ENCODE measurements at regions not wholly inside any gene's neighbourhood (a gene's known extent, or its start where the extent isn't known, plus 50 kb on each side); places are given as distances from the start of the nearest gene placed in this dataset.

DNA sequence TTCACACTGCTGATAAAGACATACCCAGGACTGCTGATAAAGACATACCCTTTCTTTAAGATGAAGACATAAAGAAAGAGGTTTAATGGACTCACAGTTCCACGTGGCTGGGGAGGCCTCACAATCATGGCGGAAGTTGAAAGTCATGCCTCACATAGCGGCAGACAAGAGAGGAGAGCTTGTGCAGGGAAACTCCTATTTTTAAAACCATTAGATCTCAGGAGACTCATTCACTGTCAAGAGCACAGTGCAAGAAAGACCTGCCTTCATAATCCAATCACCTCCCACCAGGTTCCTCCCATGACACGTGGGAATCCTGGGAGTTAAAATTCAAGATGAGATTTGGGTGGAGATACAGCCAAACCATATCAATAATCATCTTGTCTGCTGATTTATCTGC lies 278.1 kb downstream of the SLC6A15 start:
- no peak for ATAC-seq
- TF ChIP-seq ZNF70 (CRISPR knock-in tag; IDR thresholded peaks at IDR 0.05) (no peak), ZC3H10 (CRISPR knock-in tag; IDR thresholded peaks at IDR 0.05) (no peak), ARNTL (CRISPR knock-in tag; IDR thresholded peaks at IDR 0.05; ENCODE audit: borderline replicate concordance, low read depth) (no peak), TCF4 (CRISPR knock-in tag; IDR thresholded peaks at IDR 0.05; ENCODE audit: borderline replicate concordance) (no peak), ZNF565 (CRISPR knock-in tag; conservative IDR thresholded peaks at IDR 0.05; ENCODE audit: low read depth) (no peak), BACH2 (CRISPR knock-in tag; IDR thresholded peaks at IDR 0.05; ENCODE audit: borderline replicate concordance) (no peak), OSR1 (CRISPR knock-in tag; IDR thresholded peaks at IDR 0.05) (no peak), PPARA (CRISPR knock-in tag; IDR thresholded peaks at IDR 0.05; ENCODE audit: borderline replicate concordance) (no peak), ZNF8 (CRISPR knock-in tag; IDR thresholded peaks at IDR 0.05) (no peak), CSDC2 (CRISPR knock-in tag; IDR thresholded peaks at IDR 0.05) (no peak)
- TF ChIP-seq, protein P1, sequence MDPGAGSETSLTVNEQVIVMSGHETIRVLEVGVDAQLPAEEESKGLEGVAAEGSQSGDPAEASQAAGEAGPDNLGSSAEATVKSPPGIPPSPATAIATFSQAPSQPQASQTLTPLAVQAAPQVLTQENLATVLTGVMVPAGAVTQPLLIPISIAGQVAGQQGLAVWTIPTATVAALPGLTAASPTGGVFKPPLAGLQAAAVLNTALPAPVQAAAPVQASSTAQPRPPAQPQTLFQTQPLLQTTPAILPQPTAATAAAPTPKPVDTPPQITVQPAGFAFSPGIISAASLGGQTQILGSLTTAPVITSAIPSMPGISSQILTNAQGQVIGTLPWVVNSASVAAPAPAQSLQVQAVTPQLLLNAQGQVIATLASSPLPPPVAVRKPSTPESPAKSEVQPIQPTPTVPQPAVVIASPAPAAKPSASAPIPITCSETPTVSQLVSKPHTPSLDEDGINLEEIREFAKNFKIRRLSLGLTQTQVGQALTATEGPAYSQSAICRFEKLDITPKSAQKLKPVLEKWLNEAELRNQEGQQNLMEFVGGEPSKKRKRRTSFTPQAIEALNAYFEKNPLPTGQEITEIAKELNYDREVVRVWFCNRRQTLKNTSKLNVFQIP (CRISPR knock-in tag; IDR thresholded peaks at IDR 0.05; ENCODE audit: borderline replicate concordance, low read depth): no peak
- TF ChIP-seq, protein P2, sequence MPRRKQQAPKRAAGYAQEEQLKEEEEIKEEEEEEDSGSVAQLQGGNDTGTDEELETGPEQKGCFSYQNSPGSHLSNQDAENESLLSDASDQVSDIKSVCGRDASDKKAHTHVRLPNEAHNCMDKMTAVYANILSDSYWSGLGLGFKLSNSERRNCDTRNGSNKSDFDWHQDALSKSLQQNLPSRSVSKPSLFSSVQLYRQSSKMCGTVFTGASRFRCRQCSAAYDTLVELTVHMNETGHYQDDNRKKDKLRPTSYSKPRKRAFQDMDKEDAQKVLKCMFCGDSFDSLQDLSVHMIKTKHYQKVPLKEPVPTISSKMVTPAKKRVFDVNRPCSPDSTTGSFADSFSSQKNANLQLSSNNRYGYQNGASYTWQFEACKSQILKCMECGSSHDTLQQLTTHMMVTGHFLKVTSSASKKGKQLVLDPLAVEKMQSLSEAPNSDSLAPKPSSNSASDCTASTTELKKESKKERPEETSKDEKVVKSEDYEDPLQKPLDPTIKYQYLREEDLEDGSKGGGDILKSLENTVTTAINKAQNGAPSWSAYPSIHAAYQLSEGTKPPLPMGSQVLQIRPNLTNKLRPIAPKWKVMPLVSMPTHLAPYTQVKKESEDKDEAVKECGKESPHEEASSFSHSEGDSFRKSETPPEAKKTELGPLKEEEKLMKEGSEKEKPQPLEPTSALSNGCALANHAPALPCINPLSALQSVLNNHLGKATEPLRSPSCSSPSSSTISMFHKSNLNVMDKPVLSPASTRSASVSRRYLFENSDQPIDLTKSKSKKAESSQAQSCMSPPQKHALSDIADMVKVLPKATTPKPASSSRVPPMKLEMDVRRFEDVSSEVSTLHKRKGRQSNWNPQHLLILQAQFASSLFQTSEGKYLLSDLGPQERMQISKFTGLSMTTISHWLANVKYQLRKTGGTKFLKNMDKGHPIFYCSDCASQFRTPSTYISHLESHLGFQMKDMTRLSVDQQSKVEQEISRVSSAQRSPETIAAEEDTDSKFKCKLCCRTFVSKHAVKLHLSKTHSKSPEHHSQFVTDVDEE (CRISPR knock-in tag; IDR thresholded peaks at IDR 0.05): no peak
- TF ChIP-seq, protein P3, sequence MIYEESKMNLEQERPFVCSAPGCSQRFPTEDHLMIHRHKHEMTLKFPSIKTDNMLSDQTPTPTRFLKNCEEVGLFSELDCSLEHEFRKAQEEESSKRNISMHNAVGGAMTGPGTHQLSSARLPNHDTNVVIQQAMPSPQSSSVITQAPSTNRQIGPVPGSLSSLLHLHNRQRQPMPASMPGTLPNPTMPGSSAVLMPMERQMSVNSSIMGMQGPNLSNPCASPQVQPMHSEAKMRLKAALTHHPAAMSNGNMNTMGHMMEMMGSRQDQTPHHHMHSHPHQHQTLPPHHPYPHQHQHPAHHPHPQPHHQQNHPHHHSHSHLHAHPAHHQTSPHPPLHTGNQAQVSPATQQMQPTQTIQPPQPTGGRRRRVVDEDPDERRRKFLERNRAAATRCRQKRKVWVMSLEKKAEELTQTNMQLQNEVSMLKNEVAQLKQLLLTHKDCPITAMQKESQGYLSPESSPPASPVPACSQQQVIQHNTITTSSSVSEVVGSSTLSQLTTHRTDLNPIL (CRISPR knock-in tag; IDR thresholded peaks at IDR 0.05; ENCODE audit: low read depth): no peak
- TF ChIP-seq, protein P4, sequence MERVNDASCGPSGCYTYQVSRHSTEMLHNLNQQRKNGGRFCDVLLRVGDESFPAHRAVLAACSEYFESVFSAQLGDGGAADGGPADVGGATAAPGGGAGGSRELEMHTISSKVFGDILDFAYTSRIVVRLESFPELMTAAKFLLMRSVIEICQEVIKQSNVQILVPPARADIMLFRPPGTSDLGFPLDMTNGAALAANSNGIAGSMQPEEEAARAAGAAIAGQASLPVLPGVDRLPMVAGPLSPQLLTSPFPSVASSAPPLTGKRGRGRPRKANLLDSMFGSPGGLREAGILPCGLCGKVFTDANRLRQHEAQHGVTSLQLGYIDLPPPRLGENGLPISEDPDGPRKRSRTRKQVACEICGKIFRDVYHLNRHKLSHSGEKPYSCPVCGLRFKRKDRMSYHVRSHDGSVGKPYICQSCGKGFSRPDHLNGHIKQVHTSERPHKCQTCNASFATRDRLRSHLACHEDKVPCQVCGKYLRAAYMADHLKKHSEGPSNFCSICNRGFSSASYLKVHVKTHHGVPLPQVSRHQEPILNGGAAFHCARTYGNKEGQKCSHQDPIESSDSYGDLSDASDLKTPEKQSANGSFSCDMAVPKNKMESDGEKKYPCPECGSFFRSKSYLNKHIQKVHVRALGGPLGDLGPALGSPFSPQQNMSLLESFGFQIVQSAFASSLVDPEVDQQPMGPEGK (CRISPR knock-in tag; IDR thresholded peaks at IDR 0.05; ENCODE audit: borderline replicate concordance): no peak

DNA sequence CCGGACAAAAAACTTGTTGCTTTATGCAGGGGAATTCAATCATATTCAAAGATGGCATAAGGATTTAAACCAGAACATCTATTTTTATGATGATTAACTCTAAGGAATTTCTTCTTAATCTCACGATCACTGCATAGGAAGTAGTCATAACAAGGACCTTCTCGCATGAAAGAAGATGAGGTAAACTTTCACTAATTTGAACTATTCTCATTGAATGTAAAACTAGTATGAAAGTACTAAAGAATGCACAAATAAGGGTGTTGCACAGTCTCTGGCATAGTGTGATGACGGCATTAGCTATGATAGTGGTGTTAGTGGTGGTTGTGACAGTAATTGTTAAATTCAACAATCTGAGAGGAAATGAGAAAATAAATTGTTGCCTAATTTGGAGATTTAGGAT lies 280.0 kb downstream of the SLC6A15 start:
- no peak for ATAC-seq
- TF ChIP-seq ISL1 (CRISPR knock-in tag; IDR thresholded peaks at IDR 0.05) (peak; percentile 88), RARB (CRISPR knock-in tag; IDR thresholded peaks at IDR 0.05) (no peak), ZNF565 (CRISPR knock-in tag; conservative IDR thresholded peaks at IDR 0.05; ENCODE audit: low read depth) (no peak)
- TF ChIP-seq, protein P3 (CRISPR knock-in tag; IDR thresholded peaks at IDR 0.05; ENCODE audit: low read depth): peak; percentile 76

DNA sequence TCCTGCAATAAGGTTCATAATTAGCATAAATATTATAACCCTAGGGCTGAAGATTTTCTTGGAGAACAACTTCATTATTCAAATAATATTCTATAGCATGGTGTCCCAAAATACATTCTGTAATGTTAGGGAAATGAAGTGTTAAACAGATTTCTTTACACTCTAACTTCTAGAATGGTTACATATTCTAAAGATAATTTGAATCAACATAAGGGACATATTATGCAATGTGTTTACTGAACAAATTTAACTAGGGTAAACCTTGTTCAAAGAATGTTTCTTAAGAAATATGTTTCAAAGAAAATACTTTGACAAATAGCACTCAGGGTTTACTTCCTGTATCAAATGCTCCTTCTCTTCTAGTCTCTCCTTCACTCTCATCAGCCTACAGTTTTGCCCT lies 281.6 kb downstream of the SLC6A15 start:
- TF ChIP-seq, protein P3 (CRISPR knock-in tag; IDR thresholded peaks at IDR 0.05; ENCODE audit: low read depth): no peak
- no peak for ATAC-seq

DNA sequence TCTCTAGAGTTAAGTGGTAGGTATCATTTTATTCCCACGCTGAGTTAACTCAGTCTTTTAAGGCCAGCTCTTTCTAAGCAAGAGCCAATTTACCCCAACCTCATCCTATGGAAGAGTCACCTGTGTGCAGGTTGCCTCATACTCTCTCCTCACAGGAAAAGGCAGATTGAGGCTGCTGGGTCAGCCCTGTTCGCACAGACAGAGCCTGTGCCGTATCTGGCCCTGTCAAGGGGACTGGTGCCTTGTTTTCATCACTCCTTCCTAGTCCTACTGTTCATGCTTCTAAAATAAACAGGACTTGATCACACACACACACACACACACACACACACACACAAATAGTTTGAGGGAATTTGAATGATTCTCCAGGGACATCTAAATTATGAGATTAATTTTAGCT lies 285.0 kb downstream of the SLC6A15 start:
- no peak for ATAC-seq
- TF ChIP-seq ZNF70 (CRISPR knock-in tag; IDR thresholded peaks at IDR 0.05) (no peak), SNAI2 (CRISPR knock-in tag; IDR thresholded peaks at IDR 0.05) (no peak), PPARA (CRISPR knock-in tag; IDR thresholded peaks at IDR 0.05; ENCODE audit: borderline replicate concordance) (no peak), ESRRG (CRISPR knock-in tag; IDR thresholded peaks at IDR 0.05) (no peak), TOX (CRISPR knock-in tag; IDR thresholded peaks at IDR 0.05; ENCODE audit: borderline replicate concordance) (no peak), ISL1 (CRISPR knock-in tag; IDR thresholded peaks at IDR 0.05) (no peak)
- TF ChIP-seq, protein P4 (CRISPR knock-in tag; IDR thresholded peaks at IDR 0.05; ENCODE audit: borderline replicate concordance): no peak
- TF ChIP-seq, protein P2 (CRISPR knock-in tag; IDR thresholded peaks at IDR 0.05): no peak

Data from SK-N-SH treated with all-trans-retinoic acid at 6 μM for 48 hours (cell line).